ENCODE measurements at regions not wholly inside any gene's neighbourhood (a gene's known extent, or its start where the extent isn't known, plus 50 kb on each side); places are given as distances from the start of the nearest gene placed in this dataset.

DNA sequence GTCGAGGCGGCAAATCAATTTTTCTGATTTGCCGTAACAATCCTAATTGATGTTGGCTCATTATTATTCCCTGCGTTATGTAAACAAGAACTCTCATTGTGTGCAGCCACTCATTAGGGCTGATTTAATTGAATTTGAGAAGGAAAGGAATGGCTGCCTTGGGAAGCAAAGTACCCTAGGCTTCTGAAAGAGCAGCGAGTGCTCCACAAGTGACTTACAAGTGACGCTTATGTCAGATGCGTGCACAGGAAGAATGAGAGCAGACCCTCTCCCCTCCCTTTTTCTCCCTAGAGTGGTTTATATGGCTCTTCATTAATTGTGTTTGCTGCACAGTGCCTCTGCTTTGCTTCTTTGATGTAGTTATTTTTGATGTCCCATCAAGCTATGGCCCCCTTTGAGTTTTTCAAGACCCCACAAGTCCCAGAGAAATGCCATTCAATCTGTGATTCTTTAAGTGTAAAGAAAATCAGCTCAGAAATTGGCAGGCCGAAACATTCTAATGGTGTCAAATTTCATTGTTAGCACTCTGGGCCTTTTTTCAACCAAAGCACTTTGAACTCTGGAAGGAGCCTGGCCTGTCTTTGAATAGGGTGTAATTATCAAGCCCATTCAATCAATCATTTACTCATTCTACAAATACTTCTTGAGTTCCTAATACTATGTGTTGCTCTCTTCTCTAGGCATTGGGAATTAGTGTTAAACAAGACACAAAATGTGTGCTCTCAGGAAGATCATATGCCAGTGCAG is 86.8 kb upstream of the VAV3 start:
- TF ChIP-seq RAD21 (CRISPR knock-in tag; IDR thresholded peaks at IDR 0.05) = no peak
- TF ChIP-seq, protein P1, sequence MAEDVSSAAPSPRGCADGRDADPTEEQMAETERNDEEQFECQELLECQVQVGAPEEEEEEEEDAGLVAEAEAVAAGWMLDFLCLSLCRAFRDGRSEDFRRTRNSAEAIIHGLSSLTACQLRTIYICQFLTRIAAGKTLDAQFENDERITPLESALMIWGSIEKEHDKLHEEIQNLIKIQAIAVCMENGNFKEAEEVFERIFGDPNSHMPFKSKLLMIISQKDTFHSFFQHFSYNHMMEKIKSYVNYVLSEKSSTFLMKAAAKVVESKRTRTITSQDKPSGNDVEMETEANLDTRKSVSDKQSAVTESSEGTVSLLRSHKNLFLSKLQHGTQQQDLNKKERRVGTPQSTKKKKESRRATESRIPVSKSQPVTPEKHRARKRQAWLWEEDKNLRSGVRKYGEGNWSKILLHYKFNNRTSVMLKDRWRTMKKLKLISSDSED (CRISPR knock-in tag; IDR thresholded peaks at IDR 0.05) = no peak

Measured in HepG2 (cell line).